ENCODE measurements at regions not wholly inside any gene's neighbourhood (a gene's known extent, or its start where the extent isn't known, plus 50 kb on each side); places are given as distances from the start of the nearest gene placed in this dataset.

DNA sequence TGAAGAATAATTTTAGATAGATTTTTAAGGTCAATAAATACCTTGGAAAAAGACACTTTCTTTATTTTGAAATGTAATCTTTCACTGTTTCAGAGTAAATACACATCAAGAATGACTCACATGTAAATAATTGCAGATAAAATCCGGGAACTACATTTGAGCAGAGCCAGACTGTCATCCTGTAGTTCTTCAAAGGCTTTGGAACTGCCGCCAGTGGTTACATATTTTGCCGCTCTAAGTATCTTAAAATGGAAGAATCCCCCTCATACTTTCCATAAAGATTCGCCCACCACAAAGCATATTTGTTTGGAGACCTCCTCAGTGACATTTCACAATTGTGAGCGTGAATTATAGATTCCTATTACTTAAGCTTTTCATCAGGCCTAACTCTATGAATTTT is 607.8 kb upstream of the ZFP42 start:
- no peak overlapping the region for H3K23ac ChIP-seq (ENCODE audit: insufficient read length)
- no peaks in the 10 kb centered on the region for H3K9me3 ChIP-seq (ENCODE audit: insufficient read depth in 2 of 2, low read depth in 1 of 2, low read length in 1 of 2)
- no peak overlapping the region for H2AFZ ChIP-seq (ENCODE audit: low read length)
- H4K20me1 ChIP-seq (replicated peaks in 1 of 2; ENCODE audit: control insufficient read depth in 1 of 2, insufficient read depth in 2 of 2, low read length in 2 of 2): no peaks in the 10 kb centered on the region
- H3K56ac ChIP-seq (replicated peaks; ENCODE audit: insufficient read length, low read depth, low read length): no peak overlapping the region
- no peak overlapping the region for H3K27ac ChIP-seq (ENCODE audit: low read depth, low read length)
- no peak overlapping the region for H3K14ac ChIP-seq (ENCODE audit: insufficient read length)
- no peak overlapping the region for H3K4me3 ChIP-seq (ENCODE audit: extremely low read depth in 1 of 4, insufficient read depth in 2 of 4, low read depth in 3 of 4, low read length in 4 of 4)
- WGBS, 2 experiments (ENCODE audit: extremely low coverage in 1 of 2, insufficient coverage in 1 of 2, insufficient read length in 1 of 2, insufficient replicate concordance in 2 of 2, low coverage in 1 of 2, low lambda C conversion rate in 2 of 2, missing lambda C conversion rate in 1 of 2): 90% methylated on average over 5 of the region's 5 CpGs; no CpG with 5 or more reads in 1 of the 2 experiments
- H3K18ac ChIP-seq (ENCODE audit: extremely low read depth, low read length): no peak overlapping the region
- H3K79me1 ChIP-seq (ENCODE audit: low read depth, low read length): no peaks in the 10 kb centered on the region
- no peak overlapping the region for H4K91ac ChIP-seq (replicated peaks; ENCODE audit: insufficient read length, low read length)
- CTCF ChIA-PET (ENCODE audit: partially characterized antibody): no interaction called here
- no peak for DNase-seq (ENCODE audit: low read depth in 1 of 2, low spot score in 2 of 2)
- FAIRE-seq: no peak
- no peak overlapping the region for H4K5ac ChIP-seq (ENCODE audit: insufficient read length, low read depth, low read length)
- H3K9ac ChIP-seq (replicated peaks in 1 of 4; ENCODE audit: extremely low read depth in 1 of 4, low read depth in 3 of 4, low read length in 3 of 4): no peak overlapping the region
- POLR2A ChIA-PET (ENCODE audit: partially characterized antibody): no interaction called here
- H2BK12ac ChIP-seq (ENCODE audit: low read depth, low read length): no peak overlapping the region
- no peak overlapping the region for H2BK120ac ChIP-seq (replicated peaks; ENCODE audit: low read depth, low read length)
- H3K23me2 ChIP-seq (ENCODE audit: low read depth, low read length): no peaks in the 10 kb centered on the region
- no peak overlapping the region for H4K8ac ChIP-seq (ENCODE audit: extremely low read depth, insufficient read depth, low read length)
- H2BK15ac ChIP-seq (ENCODE audit: low read length): no peak overlapping the region
- H3K4ac ChIP-seq (replicated peaks; ENCODE audit: insufficient read length, low read depth, low read length): no peak overlapping the region
- no peaks in the 10 kb centered on the region for H3K27me3 ChIP-seq (replicated peaks in 1 of 4; ENCODE audit: control insufficient read depth in 3 of 4, extremely low read depth in 1 of 4, insufficient read depth in 3 of 4, low read length in 3 of 4)
- no peak overlapping the region for H2BK20ac ChIP-seq (ENCODE audit: low read length)
- no peak overlapping the region for H2BK5ac ChIP-seq (ENCODE audit: low read depth, low read length)
- H3K36me3 ChIP-seq (ENCODE audit: control insufficient read depth in 2 of 4, insufficient read depth in 4 of 4, low read length in 3 of 4): no peaks in the 10 kb centered on the region
- H3K79me2 ChIP-seq (ENCODE audit: control insufficient read depth in 1 of 2, insufficient read depth in 2 of 2, low read length in 2 of 2): no peaks in the 10 kb centered on the region
- H3K4me2 ChIP-seq (ENCODE audit: insufficient read depth in 1 of 2, low read depth in 2 of 2, low read length in 2 of 2): no peak overlapping the region
- no peak overlapping the region for H2AK5ac ChIP-seq (ENCODE audit: low read depth, low read length)
- no peaks in the 10 kb centered on the region for H3K4me1 ChIP-seq (replicated peaks in 1 of 4; ENCODE audit: control insufficient read depth in 3 of 4, insufficient read depth in 4 of 4, low read length in 3 of 4)
- TF ChIP-seq HDAC6 (IDR thresholded peaks at IDR 0.05; ENCODE audit: low read depth, low read length) (no peak), SP4 (IDR thresholded peaks at IDR 0.05; ENCODE audit: low read length) (no peak), FOSL1 (IDR thresholded peaks at IDR 0.05; ENCODE audit: insufficient read depth, low read depth, low read length) (no peak), NRF1 (IDR thresholded peaks at IDR 0.05; ENCODE audit: low read depth, low read length) (no peak)

Data from H1 (cell line).